NOMO-1 treated with DMSO at 0.1 percent for 48 hours (cell line): ENCODE measurements at regions not wholly inside any gene's neighbourhood (a gene's known extent, or its start where the extent isn't known, plus 50 kb on each side); places are given as distances from the start of the nearest gene placed in this dataset.
"Not testable (repeated sequence)": the region's sequence is repeated elsewhere in the genome, so short reads cannot be mapped to it uniquely, and the experiment has no call there.

Experiments
- DNase-seq: peaks from one replicate; lab custom pipeline; 2025; ENCODE audit not compliant: unreplicated experiment; lab: John Stamatoyannopoulos, UW

DNA sequence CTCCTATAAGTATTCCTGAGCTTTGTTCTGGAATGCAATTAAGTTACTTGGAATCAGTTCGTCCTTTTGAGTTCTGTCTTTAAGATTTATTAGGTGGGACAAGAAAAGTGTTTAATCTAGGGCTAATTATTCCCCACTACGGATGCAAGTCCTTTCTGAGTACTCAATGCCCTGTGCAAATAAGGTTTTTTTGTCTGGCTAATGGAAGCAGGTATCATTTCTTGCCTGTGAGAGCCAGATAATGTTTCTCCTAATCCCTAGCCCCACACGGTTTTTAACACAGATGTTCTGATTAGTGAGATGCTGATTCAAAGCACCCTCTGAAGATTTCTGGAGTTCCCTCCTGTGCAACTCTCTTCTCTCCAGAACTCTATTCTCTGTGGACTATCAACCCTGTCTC lies 296.6 kb upstream of the PRICKLE1 start:
- DNase-seq, result no peak

DNA sequence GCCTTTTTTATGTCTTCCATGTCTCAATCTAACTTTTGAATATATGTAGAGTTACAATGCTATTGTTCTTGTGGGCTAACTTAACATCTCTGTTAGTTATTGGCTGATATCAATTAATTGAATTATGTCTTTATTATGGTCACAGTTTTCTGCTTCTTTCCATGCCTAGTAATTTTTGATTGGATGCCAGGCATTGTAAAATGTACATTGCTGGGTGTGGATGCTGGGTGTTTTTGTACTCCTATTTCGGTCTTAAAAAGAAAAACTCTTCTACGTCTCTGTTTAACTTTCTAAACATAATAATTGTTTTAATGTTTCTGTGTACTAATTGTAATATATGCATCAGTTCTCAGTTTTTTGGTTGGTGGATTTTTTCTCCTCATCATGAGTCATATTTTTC lies 296.1 kb upstream of the PRICKLE1 start:
- DNase-seq, result no peak

DNA sequence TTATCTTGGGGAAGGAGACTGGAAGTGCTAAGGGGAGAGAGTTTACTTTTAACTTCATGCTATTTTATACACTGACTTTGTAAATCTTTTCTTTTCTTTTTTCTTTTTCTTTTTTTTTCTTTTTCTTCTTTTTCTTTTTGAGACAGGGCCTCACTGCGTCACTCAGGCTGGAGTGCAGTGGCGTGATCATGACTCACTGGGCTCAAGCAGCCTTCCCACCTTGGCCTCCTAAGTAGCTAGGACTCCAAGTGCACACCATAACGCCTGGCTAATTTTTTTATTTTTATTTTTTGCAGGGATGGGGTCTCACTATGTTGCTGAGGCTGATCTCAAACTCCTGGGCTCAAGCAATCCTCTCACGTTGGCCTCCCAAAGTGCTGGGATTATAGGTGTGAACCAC lies 294.6 kb upstream of the PRICKLE1 start:
- DNase-seq, result no peak

DNA sequence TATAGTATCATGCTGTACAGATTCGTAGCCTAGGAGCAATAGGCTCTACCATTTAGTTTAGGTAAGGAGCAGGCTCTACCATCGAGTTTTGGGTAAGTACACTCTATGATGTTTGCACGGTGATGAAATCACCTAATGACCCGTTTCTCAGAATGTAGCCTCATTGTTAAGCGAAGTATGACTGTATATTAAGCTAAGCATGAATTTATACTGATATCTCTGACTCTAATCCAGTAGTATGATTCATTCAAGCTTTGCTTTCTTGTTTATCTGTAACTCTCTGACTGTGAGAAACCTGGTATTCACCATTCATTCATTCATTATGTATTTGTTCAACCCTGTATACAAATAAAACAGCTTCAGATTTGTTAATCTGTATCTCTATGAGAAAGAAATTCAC lies 283.9 kb upstream of the PRICKLE1 start:
- DNase-seq, result no peak

DNA sequence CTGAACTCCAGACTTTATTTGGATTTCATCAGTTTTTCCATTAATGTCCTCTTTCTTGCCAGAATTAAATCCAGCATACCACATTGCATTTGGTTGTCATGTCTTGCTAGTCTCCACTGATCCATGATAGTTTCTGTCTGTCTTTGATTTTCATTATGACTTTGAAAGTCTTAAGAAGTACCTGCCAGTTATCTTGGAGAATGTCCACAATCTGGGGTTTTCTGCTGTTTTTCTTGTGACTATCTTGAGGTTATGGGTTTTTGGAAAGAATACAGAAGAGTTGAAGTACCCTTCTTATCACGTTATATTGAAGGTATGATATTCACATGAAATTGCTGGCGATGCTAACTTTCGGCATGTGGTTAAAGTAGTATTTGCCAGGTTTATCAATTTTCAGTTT lies 282.3 kb upstream of the PRICKLE1 start:
- no peak for DNase-seq

DNA sequence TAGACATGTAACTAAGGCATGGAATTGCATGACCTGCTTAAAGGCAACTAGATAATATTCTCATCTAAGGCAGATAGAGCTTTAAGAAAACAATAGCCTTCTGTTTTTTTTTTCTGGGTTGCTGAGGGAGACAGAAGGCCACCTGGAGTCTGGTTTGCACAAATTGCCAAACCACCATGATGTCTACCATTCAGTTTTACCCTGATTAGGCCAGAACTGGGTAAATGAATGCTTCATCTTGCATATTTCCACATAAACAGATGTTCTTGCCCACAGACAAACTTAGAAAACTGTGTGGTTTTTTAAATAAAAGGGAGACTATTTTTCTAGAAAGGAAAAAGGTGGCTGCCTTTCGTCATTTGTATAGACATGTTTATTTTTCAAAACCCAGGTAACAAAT lies 278.7 kb upstream of the PRICKLE1 start:
- no peak for DNase-seq

DNA sequence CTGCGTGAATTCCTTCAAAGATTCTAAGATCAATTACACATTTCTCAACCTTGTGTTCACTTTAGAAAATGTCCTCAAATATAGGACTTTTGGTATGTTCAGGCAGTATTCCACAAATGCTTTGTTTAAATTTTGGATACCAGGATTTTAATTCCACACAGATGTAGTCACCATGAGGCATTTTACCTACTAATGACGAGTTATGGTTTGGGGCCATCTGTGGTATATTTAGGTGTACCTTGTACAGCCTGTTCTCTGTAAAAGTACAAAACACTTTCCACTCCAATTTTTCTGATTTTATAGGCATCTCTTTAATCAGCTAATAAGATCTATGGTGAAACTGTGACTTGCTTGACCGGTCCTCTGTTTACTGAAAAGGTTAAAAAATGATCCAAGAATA lies 275.7 kb upstream of the PRICKLE1 start:
- no peak for DNase-seq

DNA sequence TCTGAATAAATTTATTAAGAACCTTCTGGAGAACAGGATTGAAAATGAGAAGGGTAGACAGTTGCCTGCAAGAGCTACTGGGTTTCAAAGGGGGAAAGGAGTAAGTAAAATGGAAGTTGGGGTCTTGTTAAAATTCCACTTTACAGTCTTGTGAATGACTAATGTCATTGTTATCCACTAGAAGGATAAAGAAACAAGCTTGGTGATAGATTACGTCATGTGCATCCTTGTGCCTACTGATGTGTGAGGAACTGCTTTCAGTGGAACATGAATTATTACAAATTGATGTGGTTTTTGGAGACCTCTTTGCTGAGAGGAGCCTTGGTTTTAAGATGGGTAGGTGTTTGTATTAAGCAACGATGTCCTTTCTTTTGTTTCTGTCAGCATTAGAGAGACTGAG lies 272.5 kb upstream of the PRICKLE1 start:
- no peak for DNase-seq

DNA sequence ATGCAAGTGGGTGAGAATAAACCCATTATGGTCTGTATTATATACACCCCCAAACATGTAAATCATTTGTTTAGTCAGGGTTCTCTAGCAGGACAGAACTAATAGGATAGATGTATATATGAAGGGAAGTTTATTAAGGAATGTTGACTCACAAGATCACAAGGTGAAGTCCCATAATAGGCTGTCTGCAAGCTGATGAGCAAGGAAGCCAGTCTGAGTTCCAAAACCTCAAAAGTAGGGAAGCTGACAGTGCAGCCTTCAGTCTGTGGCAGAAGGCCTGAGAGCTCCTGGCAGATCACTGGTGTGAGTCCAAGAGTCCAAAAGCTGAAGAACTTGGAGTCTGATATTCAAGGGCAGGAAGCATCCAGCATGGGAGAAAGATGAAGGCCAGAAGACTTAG lies 270.8 kb upstream of the PRICKLE1 start:
- DNase-seq, result not testable (repeated sequence)

DNA sequence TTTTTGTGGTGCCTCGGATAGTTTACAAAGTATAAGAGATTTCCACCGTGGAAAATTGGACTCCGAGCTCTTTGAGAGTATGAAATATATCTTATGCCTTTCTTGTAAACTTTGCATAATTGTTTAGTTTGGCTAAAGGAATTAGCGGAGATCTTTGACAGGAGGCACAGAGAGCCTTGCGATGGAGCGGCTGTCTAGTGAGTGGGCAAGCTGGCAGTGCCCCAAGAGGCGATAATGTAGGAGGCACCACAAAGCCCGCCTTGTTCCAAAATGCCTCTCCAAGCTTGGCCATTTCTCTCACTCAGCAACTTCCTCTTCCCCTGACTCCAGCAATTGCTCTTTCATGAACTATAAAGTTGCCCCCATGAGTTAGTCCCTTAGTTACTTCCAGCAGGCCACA lies 270.1 kb upstream of the PRICKLE1 start:
- no peak for DNase-seq

DNA sequence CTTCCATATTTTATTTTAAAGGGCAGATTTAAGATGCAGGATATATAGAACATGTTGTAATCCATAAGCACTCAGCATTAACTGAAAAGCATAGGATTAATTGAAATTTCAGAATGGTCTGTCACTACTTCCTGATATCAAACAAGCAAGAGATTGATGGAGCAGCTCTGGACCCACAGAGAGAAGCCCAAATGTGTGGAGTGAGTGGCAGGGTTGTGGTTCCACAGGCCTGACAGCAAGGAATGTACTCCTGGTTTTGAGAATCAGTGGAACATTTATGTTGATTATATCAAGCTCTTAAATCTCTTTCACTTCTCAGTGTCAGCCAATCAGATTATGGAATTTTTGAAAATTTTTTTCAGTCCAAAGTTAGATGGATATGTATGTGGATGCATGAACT lies 267.6 kb upstream of the PRICKLE1 start:
- no peak for DNase-seq

DNA sequence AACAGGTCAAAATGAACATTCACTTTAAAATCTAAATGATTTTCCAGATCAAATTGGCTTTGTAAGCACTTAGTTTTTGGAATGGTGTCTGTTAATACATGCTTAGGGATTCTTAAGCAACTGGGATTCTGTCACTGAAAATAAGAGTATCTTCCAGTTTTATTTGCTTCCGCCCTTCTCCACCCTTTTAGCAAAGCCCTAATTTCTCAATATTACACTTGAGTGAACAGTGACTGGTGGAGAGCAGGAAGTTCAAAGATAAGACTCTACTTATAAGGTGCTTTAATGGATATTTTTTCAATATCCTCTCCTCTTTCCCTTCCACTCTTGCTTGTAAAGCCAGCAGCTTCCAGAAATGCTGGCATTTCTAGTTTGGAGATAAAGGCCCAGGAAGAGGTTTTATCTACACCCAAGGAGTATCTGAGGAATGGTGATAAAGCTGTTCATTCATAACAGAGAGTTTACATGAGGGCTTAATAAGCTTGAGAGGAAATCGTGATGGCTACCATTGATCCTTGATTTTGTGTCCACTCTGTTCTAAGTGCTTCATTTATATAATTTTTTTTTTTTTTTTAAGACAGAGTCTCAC lies 265.9 kb upstream of the PRICKLE1 start:
- DNase-seq, result no peak

DNA sequence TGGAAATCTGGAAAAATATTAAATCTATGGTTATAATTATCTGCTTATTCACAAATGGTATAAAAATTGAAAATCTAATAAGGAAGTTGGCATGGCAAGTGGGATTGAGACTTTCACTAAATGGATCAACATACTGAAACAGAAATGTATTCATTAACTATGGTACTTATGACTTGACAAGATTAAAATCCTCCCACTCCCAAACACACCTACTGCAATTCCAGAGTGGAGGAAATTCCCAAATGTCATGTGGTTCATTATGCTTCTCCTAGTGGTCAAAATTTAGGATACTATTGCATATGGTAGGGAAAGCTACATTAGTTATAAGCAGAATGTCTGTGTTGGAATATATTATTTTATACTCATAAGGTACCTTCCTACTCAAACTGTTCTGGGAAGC lies 265.3 kb upstream of the PRICKLE1 start:
- no peak for DNase-seq

DNA sequence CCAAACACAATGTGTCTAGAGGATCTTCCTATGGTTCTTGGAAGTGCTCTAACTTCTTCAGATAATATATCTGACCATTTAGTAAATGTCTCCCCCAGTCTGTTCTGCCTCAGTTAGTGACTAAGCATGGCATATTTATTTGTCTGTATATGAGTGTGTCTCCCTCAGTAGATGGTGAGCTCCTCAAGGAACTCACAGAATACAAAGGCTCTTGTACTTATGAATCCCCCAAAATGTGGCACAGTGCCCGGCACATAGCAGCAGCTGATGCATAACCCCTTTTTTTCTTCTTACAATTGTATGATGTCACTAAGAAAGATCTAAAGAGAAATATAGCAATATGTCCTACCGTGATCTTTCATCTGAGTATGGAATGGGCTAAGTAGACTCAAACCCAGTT lies 264.7 kb upstream of the PRICKLE1 start:
- DNase-seq, result no peak

DNA sequence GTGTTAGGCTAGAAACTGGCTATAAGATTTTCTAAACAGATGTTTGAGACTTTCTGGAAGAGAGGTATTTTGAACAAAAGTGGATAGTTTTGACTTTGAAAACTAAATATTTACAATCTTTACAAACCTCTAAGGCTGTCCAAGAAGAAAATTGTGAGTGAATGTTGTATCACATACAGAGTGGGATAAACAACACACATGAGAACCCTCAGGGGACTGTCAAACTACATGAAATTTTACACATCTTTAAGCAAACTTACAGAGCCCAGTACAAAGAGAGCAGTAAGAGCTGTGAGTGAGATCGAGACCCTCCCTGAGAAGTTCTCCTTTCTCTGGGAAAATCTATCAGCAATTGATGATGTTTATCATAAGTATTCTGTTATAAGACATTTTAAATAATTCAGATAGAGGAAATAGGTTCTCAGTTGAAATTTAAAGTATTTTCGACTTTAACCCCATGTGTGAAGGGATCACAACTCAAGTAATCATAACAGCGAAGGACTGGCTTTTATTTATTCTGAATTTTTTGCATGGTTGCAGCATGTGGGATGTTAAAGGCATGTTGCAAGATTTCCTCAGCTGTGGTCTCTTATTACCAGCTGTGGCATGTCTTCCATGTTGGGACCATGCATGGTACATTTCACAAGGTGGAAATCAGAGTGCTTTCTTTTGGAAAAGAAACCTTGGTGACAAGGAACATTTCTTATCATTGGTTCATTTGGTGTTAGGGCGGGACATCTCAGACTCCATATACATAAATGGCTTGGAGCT lies 264.0 kb upstream of the PRICKLE1 start:
- DNase-seq, result no peak

DNA sequence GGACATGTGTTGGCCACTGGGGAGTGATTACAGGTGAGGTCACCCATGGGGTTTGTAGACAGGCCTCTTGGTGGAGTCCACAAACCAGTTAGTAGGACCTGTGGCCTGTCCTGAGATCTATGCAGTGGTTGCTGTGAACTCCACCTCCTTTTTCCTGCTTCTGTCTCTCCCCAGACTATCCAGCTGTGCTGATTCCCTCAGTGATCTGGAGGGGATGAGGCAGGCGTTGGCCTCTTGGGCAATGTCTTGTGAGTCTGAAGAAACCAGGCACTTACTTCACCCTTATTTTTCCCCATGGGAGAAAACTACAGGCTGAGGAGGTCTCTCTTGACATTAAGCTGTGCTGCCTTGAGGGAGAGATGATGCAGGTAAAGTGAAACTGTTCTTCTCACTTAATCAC lies 257.2 kb upstream of the PRICKLE1 start:
- no peak for DNase-seq

DNA sequence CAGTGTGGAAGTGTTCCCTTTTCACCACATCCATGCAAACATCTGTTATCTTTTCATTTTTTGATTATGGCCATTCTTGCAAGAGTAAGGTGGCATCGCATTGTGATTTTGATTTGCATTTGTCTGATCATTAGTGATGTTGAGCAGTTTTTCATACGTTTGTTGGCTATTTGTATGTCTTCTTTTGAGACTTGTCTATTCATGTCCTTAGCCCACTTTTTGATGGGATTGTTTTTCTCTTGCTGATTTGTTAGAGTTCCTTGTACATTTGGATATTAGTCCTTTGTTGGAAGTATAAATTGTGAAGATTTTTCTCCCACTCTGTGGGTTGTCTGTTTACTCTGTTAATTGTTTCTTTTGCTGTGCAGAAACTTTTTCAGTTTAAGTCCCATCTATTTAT lies 244.5 kb upstream of the PRICKLE1 start:
- no peak for DNase-seq

DNA sequence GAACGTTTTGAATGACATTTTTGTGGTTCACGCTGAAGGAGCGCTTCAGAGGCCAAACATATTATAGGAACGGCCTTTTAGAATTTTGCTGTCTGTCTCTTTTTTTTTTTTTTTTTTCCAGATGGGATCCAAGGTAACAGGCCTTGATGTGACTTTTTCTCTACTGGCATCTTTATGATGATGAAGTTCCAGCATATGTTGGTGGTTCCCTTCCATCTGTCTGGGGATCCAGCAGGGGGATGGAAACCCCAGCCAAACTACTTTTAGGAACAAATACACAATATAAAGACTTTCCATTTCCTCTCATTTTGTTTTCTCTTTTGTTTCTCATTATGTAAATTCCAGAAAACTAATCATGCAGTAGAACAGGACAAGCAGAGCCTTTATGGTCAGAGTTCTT lies 239.3 kb upstream of the PRICKLE1 start:
- DNase-seq, result no peak

DNA sequence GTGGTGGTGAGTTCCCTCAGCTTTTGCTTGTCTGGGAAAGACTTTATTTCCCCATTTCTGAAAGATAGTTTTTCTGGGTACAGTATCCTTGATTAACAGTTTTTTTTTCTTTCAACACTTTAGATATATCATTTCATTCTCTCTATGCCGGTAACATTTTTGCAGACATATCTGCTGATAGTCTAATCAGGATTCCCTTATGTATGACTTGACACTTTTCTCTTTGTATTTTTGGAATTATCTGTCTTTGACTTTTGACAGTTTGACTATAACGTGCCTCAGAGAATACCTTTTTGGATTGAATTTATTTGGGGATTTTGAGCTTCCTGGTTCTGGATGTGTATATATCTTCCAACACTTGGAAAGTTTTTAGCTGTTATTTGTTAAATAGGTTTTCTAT lies 234.8 kb upstream of the PRICKLE1 start:
- no peak for DNase-seq

DNA sequence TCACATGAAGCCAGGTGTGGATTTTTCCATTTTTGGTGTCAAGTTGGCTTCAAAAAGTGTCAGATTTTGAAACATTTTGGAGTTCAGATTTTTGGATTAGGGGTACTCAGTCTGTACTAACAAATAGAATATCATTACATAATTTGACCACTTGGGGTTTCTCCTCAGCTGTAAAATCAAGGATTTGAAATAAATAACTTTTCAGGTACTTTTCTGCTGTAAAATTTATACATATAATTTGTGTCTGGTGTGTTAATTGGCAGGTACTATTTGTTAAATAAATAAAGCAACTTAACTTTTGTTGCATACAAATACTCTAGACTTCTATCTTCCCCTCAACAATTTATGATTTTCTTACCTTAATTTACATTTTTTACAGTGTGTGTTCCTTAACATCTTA lies 234.1 kb upstream of the PRICKLE1 start:
- DNase-seq, result no peak

DNA sequence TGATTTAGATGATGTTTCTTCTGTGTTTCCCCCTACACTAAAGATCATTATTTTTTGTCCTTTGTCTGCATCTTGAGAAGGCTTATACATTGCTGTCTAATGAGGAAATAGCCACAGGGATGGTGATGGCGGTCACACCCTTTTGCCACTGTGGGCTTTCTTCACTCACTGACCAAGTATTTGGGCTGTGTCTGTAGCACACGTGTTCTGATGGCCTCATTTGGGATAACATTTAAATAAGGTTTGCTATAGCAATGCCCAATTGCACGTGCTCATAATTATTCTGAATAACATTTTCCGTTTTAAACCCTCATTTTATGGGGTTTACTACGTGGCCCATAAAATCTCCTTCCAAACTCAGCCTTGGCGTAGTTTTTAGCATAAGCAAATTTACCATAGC lies 230.3 kb upstream of the PRICKLE1 start:
- DNase-seq, result no peak

DNA sequence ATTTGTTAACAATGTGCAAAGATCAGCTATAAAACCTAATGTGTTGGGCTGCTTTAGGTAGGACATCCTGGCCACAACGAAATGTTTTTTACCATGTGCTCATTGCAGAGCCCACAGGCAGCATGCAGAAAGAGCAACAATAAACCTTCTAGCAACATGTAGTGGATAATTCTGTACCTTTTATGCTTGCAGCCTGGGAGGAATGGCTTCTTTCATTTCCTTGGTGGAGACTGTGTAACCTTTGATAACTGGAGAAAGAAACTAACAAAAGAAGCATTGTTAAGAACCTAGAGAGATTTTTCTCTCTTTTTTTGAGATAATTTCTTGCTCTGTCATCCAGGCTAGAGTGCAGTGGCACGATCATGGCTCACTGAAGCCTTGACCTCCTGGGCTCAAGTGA lies 225.5 kb upstream of the PRICKLE1 start:
- DNase-seq, result no peak

DNA sequence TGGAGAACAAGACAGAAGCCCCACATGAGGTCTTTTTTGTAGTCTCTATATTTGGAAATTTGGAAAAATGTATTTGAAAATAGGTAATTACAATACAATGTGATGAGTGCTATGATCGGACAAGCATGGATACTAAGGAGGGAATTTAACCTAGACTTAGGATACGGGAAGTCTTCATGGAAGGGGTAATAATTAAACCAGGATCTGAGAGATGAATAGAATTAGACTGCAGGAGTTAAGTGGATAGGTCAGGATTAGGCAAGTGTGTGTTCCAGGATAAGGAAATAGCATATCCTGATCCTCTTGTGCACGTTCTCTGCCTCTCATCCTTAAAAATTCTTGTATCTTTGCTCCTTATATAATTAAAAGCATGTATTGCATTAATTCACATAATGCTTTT lies 223.3 kb upstream of the PRICKLE1 start:
- DNase-seq, result no peak
